Neural cell (in vitro differentiated cells): ENCODE measurements at regions not wholly inside any gene's neighbourhood (a gene's known extent, or its start where the extent isn't known, plus 50 kb on each side); places are given as distances from the start of the nearest gene placed in this dataset.

ENCODE experiments used
- H2AFZ ChIP-seq: fragments of 200-600, 300-800 bp; sonication (generic), shearing (Covaris generic); 2 replicates; pipeline ENCODE4 v1.6.0; 2014; ENCODE audit warnings: low read depth, mild to moderate bottlenecking, antibody characterized with exemption, low read length, moderate library complexity
- H3F3A ChIP-seq: fragments of 200-600 bp; shearing (Covaris generic); 2 replicates; pipeline ENCODE4 v1.6.1; 2016; ENCODE audit warnings: mild to moderate bottlenecking, moderate library complexity, mixed read lengths, antibody characterized with exemption, low read length; ENCODE audit not compliant: insufficient read depth, poor library complexity, severe bottlenecking
- H3K27ac ChIP-seq: fragments of 200-600, 300-800 bp; sonication (generic), shearing (Covaris generic); 2 replicates; pipeline ENCODE4 v1.5.1; 2014; ENCODE audit warnings: mild to moderate bottlenecking, low read length, moderate library complexity
- H3K27me3 ChIP-seq: fragments of 300-800, 200-600 bp; sonication (generic), shearing (Covaris generic); 2 replicates; pipeline ENCODE4 v1.6.0; 2014; ENCODE audit warnings: mild to moderate bottlenecking, low read depth, low read length, moderate library complexity; ENCODE audit not compliant: insufficient read depth
- H3K36me3 ChIP-seq: fragments of 300-800, 200-600 bp; sonication (generic), shearing (Covaris generic); 2 replicates; pipeline ENCODE4 v1.5.1; 2014; ENCODE audit warnings: mild to moderate bottlenecking, antibody characterized with exemption, low read length, moderate library complexity; ENCODE audit not compliant: insufficient read depth
- H3K4me2 ChIP-seq: fragments of 300-800, 200-600 bp; sonication (generic), shearing (Covaris generic); 2 replicates; pipeline ENCODE4 v1.6.0; 2014; ENCODE audit warnings: mild to moderate bottlenecking, low read length
- H3K4me3 ChIP-seq: fragments of 300-800, 200-600 bp; sonication (generic), shearing (Covaris generic); 2 replicates; pipeline ENCODE4 v1.5.1; 2014; ENCODE audit warnings: mild to moderate bottlenecking, low read length, moderate library complexity
- H3K79me2 ChIP-seq: fragments of 200-600 bp; shearing (Covaris generic); replicated peaks from 2 replicates; pipeline ENCODE4 v1.6.0; 2014; ENCODE audit warnings: mild to moderate bottlenecking, low read length, moderate library complexity; ENCODE audit not compliant: insufficient read depth
- H3K9ac ChIP-seq: fragments of 300-800, 200-600 bp; sonication (generic), shearing (Covaris generic); 2 replicates; pipeline ENCODE4 v1.6.1; 2016; ENCODE audit warnings: mild to moderate bottlenecking, low read length, mixed read lengths
- H3K9me2 ChIP-seq: fragments of 200-600 bp; shearing (Covaris generic); 2 replicates; pipeline ENCODE4 v1.6.1; 2016; ENCODE audit warnings: mild to moderate bottlenecking, low read length, mixed read lengths; ENCODE audit not compliant: insufficient read depth
- H3K9me3 ChIP-seq: fragments of 200-600, 300-800 bp; sonication (generic), shearing (Covaris generic); 2 replicates; pipeline ENCODE4 v1.6.1; 2016; ENCODE audit warnings: mild to moderate bottlenecking, mixed run types, low read length, moderate library complexity, mixed read lengths
- H4K20me1 ChIP-seq: fragments of 200-600 bp; shearing (Covaris generic); 2 replicates; pipeline ENCODE4 v1.6.1; 2016; ENCODE audit warnings: mild to moderate bottlenecking, mixed run types; ENCODE audit not compliant: insufficient read depth
- EP300 ChIP-seq: fragments of 450-650 bp; conservative IDR thresholded peaks from 2 replicates; pipeline ENCODE4 v1.6.1; 2014; ENCODE audit warnings: antibody characterized with exemption, mild to moderate bottlenecking, moderate library complexity; ENCODE audit not compliant: poor library complexity, severe bottlenecking
- EZH2 ChIP-seq: fragments of 200-600, 300-800 bp; shearing (Covaris generic), sonication (generic); IDR thresholded peaks from 2 replicates; pipeline ENCODE4 v1.6.1; 2014; ENCODE audit warnings: antibody characterized with exemption, low read length, borderline replicate concordance, mild to moderate bottlenecking; ENCODE audit not compliant: insufficient read depth, poor library complexity, severe bottlenecking
- MXI1 ChIP-seq: fragments of 450-650 bp; conservative IDR thresholded peaks from 2 replicates; pipeline ENCODE4 v1.6.1; 2014; ENCODE audit warnings: antibody characterized with exemption, mild to moderate bottlenecking; ENCODE audit not compliant: poor library complexity, severe bottlenecking
- POLR2AphosphoS5 ChIP-seq: IDR thresholded peaks from 2 replicates; pipeline ENCODE4 v1.6.1; 2012
- RAD21 ChIP-seq: fragments of 450-650 bp; conservative IDR thresholded peaks from 2 replicates; pipeline ENCODE4 v1.6.1; 2014; ENCODE audit warnings: antibody characterized with exemption, mild to moderate bottlenecking, moderate library complexity
- SMC3 ChIP-seq: fragments of 450-650 bp; conservative IDR thresholded peaks from 2 replicates; pipeline ENCODE4 v1.6.1; 2014; ENCODE audit warnings: antibody characterized with exemption, mild to moderate bottlenecking, moderate library complexity; ENCODE audit not compliant: poor library complexity
- TAF1 ChIP-seq: IDR thresholded peaks from 2 replicates; pipeline ENCODE4 v1.6.1; 2012; ENCODE audit warnings: low read depth
- TF ChIP-seq, protein P1 (sequence below): IDR thresholded peaks from 2 replicates; pipeline ENCODE4 v1.6.1; 2012; ENCODE audit warnings: borderline replicate concordance
- TF ChIP-seq, protein P2 (sequence below): fragments of 450-650 bp; IDR thresholded peaks from 2 replicates; pipeline ENCODE4 v1.5.1; 2014; ENCODE audit warnings: antibody characterized with exemption, mild to moderate bottlenecking, moderate library complexity; ENCODE audit not compliant: poor library complexity, severe bottlenecking

DNA sequence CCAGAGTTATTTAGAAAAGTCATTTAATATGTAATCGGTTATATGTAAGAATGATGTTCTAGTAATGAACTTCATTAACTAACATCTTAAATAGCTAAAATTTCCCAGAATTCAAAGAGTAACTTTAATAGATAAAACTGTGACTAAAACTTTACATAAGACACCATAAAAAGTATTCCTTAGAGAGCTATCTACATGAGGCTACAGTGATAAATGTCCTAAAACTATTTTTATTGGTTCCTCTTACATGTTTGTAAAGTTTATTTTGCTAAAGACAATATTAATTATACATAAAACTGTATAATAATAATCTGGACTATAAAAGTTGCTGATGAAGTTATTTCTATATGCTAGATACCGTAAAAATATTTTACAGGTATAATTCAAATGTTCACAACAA is 897.7 kb upstream of the EPHA5 start:
- H3F3A ChIP-seq = no peaks in the 10 kb centered on the region
- H3K27me3 ChIP-seq = peaks cover 2% of the 10 kb centered on the region
- no peak overlapping the region for H3K4me2 ChIP-seq
- H3K9me2 ChIP-seq = no peaks in the 10 kb centered on the region
- H3K9ac ChIP-seq = no peak overlapping the region
- H3K4me3 ChIP-seq = no peak overlapping the region
- no peak overlapping the region for H2AFZ ChIP-seq
- no peaks in the 10 kb centered on the region for H3K9me3 ChIP-seq
- no peak overlapping the region for H3K27ac ChIP-seq
- no peaks in the 10 kb centered on the region for H4K20me1 ChIP-seq
- TF ChIP-seq, protein P1, sequence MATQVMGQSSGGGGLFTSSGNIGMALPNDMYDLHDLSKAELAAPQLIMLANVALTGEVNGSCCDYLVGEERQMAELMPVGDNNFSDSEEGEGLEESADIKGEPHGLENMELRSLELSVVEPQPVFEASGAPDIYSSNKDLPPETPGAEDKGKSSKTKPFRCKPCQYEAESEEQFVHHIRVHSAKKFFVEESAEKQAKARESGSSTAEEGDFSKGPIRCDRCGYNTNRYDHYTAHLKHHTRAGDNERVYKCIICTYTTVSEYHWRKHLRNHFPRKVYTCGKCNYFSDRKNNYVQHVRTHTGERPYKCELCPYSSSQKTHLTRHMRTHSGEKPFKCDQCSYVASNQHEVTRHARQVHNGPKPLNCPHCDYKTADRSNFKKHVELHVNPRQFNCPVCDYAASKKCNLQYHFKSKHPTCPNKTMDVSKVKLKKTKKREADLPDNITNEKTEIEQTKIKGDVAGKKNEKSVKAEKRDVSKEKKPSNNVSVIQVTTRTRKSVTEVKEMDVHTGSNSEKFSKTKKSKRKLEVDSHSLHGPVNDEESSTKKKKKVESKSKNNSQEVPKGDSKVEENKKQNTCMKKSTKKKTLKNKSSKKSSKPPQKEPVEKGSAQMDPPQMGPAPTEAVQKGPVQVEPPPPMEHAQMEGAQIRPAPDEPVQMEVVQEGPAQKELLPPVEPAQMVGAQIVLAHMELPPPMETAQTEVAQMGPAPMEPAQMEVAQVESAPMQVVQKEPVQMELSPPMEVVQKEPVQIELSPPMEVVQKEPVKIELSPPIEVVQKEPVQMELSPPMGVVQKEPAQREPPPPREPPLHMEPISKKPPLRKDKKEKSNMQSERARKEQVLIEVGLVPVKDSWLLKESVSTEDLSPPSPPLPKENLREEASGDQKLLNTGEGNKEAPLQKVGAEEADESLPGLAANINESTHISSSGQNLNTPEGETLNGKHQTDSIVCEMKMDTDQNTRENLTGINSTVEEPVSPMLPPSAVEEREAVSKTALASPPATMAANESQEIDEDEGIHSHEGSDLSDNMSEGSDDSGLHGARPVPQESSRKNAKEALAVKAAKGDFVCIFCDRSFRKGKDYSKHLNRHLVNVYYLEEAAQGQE = no peak
- TF ChIP-seq POLR2AphosphoS5 (no peak), MXI1 (no peak), TAF1 (no peak), RAD21 (no peak), SMC3 (no peak), EZH2 (no peak), EP300 (no peak)
- TF ChIP-seq, protein P2, sequence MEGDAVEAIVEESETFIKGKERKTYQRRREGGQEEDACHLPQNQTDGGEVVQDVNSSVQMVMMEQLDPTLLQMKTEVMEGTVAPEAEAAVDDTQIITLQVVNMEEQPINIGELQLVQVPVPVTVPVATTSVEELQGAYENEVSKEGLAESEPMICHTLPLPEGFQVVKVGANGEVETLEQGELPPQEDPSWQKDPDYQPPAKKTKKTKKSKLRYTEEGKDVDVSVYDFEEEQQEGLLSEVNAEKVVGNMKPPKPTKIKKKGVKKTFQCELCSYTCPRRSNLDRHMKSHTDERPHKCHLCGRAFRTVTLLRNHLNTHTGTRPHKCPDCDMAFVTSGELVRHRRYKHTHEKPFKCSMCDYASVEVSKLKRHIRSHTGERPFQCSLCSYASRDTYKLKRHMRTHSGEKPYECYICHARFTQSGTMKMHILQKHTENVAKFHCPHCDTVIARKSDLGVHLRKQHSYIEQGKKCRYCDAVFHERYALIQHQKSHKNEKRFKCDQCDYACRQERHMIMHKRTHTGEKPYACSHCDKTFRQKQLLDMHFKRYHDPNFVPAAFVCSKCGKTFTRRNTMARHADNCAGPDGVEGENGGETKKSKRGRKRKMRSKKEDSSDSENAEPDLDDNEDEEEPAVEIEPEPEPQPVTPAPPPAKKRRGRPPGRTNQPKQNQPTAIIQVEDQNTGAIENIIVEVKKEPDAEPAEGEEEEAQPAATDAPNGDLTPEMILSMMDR = no peak
- no peaks in the 10 kb centered on the region for H3K36me3 ChIP-seq
- H3K79me2 ChIP-seq = no peaks in the 10 kb centered on the region

DNA sequence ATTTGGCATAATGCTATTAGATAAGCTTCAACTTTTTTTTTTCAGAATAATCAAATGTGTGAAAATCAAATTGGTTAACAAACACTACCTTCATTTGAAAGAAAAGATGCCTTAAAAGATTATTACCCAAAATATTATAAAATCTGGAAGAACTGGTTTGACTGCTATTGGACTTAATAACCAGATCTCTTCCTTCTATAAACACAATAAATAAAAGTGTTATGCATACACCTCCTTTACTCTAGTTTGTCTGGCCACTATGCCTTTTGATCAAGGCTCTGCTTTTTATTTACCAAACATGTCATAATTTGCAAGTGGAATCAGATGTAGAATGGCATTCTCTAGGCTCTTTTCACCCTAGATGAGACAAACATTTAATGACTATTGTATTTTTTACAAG is 897.3 kb upstream of the EPHA5 start:
- H3K27ac ChIP-seq = no peak overlapping the region
- peaks cover 2% of the 10 kb centered on the region for H3K27me3 ChIP-seq
- no peaks in the 10 kb centered on the region for H3K9me3 ChIP-seq
- H2AFZ ChIP-seq = no peak overlapping the region
- no peaks in the 10 kb centered on the region for H3F3A ChIP-seq
- H3K9me2 ChIP-seq = no peaks in the 10 kb centered on the region
- no peak overlapping the region for H3K4me3 ChIP-seq
- no peaks in the 10 kb centered on the region for H3K79me2 ChIP-seq
- H3K9ac ChIP-seq = no peak overlapping the region
- TF ChIP-seq MXI1 (no peak), POLR2AphosphoS5 (no peak), SMC3 (no peak), EZH2 (no peak), RAD21 (no peak), TAF1 (no peak)
- TF ChIP-seq, protein P2 = no peak
- TF ChIP-seq, protein P1 = no peak
- no peaks in the 10 kb centered on the region for H3K36me3 ChIP-seq
- H4K20me1 ChIP-seq = no peaks in the 10 kb centered on the region
- no peak overlapping the region for H3K4me2 ChIP-seq
